ENCODE measurements at regions not wholly inside any gene's neighbourhood (a gene's known extent, or its start where the extent isn't known, plus 50 kb on each side); places are given as distances from the start of the nearest gene placed in this dataset.
"Not testable (repeated sequence)": the region's sequence is repeated elsewhere in the genome, so short reads cannot be mapped to it uniquely, and the experiment has no call there.

DNA sequence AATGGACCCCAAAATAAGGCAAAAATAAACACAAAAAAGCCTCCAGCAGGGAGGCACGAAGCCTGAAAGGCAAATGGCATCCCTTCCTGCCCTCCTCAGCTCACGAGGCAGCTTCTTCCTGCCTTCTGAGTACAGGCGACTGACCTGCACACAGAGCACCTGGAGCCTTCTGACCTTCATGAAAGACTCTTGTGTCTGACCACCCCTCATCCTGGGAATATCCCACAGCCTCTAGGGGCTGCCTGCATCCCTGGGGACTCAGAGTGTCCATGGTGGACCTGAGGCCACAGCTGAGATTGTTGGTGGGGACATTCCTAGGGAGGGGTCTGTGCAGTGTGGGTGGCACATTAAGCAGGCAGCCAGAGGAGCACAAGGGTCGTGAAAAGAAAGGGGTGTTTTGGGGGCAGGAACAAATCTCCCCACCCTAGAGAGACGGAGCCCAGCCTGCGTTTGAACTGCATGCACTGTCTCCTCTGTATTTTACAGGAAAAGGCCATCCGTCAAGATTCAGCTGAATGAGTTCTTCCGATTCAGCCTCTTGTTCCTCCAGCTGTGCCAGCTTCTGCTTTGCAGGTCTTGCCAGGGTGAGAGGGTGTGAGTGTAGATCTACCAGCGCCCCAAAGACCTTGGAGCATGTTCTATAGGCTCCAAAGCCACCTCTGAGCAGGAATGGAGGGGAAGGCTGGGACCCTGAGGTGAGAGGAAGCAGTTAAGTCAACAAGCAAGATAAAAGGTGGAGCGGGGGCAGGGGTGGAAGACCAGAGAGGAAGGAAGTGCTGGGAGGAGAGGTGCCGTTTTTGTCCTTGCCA lies 80.4 kb upstream of the MEF2A start:
- no peak for DNase-seq (ENCODE audit: low read depth)

DNA sequence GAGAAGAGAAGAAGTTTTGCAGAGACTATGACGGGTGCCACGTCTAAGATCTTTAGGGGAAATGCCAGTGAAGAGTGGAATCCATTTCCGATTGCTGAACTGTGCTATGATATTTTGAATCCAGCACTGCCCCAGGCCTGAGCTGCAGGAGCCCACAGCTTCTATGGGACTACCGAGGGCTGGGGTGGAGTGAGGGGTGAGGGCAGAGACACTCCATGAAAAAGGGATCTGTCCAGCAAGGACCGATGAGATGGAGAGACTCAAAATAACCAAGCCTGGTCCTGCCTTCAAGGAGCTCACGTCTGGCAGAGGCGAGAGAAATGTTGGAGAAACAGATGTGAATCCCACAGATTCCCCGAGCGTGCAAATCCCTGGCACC lies 79.8 kb upstream of the MEF2A start:
- no peak for DNase-seq (ENCODE audit: low read depth)

DNA sequence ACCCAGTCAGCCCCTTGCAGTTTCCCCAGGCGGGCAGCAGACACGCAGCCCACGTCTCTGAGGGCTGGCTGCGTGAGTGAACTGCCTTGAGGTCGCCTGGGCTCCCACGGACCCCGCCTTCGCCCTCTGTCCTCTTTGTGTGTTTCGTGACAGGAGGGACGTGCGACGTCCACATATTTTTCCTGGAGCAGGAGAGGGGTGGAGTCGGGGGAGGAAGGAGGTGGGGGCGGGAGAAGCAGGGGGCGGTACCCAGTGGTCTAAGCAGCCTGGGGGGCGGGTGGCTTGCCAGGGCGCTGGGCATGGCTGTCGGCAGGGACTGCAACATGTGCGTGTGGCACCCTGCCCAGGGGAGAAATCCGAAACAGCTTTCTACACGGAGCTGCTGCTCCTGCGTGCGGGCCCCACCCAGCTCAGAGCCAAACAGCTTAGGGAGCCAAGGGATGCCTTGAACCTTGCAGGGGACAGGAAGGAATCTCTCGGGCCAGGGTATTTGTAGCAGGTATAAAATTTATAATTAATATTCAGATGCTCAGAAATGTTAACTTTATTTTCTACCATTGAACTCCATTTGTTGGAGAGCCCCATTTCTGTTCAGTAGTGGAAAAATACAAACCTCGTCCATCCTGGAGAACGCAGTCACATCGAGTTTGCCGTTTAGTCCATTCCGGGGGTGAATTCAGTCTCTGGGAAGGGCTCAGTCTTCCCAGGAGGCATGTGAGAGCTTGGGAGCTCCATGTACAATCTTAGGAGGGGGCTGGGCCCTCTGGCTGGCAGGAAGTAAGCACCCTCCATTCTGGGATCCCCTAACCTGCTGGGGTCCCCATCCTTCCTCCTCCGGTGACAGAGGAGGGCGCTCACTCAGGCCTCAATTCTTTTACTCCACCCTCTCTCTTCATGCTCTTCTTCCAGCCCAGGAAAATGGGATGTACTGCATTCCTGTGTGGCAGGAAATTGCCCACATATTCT lies 79.1 kb upstream of the MEF2A start:
- no peak for DNase-seq (ENCODE audit: low read depth)

DNA sequence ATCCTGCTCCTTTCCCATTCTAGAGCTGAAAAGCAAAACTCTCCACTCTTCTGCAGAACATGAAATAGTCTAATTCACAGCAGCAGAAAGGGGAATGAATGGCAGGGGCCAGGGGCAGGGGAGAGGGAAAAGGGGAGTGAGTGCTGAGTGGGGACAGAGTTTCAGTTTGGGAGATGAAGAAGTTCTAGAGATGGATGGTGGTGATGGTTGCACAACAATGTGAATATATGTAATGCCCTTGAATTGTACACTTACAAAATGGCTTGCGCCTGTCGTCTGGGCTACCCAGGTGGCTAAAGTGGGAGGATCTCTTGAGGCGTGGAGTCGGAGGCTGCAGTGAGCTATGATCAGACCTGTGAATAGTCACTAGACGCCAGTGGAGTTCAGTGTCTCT lies 78.5 kb upstream of the MEF2A start:
- no peak for DNase-seq (ENCODE audit: low read depth)

DNA sequence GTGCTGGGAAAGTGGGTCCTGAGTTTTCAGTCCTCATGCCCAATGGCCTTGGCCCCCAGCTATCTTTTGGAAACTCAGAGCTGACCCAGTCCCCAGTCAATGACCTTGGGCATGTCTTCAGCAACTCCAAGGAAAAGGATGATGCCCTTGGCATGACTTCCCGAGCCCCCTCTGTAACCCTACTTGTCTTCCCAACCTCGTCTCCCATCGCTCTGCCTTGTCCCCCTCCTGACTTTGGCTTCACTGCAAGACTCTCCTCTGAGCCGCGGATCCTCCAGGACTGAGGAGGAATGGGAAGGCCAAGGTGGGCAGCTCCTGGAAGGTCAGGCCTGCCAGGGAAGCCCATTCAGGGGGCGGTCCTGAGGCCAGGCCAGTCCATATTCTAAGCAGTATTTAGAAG lies 73.5 kb upstream of the MEF2A start:
- DNase-seq (ENCODE audit: low read depth), result no peak

DNA sequence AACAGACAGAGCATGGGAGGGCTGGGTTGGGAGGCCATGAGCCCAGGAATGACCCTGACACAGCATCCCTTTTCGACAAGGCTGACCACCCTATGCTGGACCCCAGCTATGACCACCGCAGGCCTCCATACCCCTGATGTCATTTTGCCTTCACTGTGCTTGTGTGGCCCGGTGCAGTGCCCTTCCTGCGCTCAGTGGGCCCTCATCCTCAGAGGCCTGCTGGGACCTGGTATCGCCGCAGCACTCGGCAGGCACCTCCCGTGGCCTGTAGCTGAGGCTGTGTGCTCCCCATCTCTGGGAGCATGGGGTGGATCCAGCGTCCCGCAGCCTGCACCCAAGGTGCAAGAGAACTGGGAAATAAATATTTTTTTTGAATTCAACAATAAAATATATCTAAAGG lies 73.1 kb upstream of the MEF2A start:
- no peak for DNase-seq (ENCODE audit: low read depth)

DNA sequence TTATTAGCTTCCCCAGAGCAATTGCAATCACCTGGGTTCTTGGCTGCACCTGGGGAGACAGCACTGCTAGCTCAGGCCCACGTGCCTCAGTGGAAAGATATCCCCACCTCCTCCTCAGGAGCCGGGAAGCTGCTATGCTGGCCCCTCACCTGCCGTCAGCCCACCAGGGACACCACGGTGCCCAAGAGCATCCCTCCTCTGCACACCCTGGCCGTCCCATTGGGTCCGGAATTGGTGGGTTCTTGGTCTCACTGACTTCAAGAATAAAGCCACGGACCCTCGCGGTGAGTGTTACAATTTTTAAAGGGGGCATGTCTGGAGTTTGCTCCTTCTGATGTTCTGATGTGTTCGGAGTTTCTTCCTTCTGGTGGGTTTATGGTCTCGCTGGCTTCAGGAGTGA lies 72.3 kb upstream of the MEF2A start:
- no peak for DNase-seq (ENCODE audit: low read depth)

DNA sequence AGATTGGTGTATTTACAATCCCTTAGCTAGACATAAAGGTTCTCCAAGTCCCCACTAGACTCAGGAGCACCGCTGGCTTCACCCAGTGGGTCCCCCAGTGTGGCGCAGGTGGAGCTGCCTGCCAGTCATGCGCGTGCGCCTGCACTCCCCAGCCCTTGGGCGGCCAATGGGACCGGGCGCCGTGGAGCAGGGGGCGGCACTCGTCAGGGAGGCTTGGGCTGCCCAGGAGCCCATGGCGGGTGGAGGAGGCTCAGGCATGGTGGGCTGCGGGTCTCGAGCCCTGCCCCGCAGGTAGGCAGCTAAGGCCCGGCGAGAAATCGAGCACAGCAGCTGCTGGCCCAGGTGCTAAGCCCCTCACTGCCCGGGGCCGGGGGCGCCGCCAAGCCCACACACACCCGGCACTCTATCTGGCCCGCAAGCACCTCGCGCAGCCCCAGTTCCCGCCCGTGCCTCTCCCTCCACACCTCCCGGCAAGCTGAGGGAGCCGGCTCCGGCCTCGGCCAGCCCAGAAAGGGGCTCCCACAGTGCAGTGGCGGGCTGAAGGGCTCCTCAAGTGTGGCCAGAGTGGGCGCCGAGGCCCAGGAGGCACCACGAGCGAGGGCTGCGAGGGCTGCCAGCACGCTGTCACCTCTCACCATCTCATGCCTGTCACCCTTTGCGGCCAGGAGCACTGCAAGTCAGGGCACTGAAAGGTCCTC lies 71.1 kb upstream of the MEF2A start:
- not testable (repeated sequence) for DNase-seq (ENCODE audit: low read depth)

DNA sequence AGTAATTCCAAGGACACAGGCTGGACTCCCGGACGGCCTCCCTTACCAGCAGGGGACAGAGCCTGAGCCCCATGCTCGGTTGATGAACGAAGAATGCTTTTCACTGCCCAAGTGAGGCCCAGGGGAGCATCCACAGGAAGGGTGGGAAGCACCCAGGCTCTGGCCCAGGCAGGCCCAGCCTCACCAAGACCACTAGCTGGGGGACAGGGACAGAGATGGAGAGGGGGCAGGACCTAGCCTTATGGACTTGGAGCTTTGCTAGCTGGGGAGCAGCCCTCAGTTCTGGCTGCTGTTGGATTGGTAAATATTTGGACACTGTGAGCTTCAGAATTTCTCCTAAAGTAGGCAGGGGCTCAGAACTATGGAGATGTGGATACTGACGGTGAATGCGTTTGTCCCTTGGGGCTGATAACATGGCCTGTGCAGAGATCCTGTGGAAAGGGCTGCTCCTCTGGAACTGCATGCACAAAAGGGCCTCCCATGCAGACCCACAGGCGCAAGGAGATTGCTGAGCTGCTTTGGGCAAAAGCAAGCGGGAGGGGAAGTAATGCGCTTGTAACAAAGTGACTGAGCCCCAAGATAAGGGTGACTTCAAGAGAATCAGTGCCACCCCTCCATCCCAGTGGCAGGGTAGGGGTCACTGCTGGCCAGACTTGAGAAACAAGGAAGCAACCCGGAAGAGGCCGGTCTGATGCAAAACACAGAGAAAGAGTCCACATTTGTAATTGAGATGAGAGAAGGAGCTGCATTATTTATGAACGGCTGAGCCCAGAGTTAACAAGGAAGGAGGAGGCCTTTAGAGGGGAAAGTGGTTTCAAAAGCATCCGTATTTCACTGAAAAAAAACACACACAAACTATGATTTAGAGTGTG lies 70.1 kb upstream of the MEF2A start:
- no peak for DNase-seq (ENCODE audit: low read depth)

DNA sequence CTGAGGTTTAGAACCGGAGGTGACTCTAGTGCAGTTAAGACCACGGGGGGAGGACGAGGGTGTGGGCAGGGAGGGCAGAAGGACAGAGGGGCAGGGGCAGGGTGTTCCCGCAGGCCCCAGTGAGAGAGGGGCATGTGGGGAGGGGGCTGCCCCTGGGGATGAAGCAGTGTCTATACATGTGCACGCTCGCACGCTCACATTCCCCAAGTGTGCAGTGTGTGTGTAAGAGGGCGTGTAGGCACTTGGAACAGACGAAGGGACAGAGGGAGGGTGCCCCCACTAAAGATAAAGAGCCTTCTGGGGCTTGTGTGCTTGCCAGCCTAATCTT lies 69.5 kb upstream of the MEF2A start:
- no peak for DNase-seq (ENCODE audit: low read depth)

DNA sequence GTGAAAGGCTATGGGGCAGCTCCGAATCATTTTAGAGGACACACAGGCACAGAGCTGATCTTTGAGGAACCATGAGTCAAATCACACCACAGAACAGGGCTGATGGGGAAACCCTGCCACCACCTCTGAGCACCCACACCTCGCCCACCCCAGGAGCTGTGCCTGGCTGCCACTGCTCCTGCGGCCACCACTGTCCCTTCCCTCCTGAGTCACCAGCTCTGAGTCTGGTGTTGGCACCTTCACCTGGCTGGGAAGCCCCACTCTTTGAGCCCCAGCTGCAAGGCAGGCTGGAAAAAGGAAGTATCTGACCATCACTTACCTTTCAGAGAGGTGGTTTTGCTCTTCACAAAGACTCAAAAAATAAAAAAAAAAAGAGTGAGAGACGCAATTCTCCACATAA lies 63.6 kb upstream of the MEF2A start:
- no peak for DNase-seq (ENCODE audit: low read depth)

DNA sequence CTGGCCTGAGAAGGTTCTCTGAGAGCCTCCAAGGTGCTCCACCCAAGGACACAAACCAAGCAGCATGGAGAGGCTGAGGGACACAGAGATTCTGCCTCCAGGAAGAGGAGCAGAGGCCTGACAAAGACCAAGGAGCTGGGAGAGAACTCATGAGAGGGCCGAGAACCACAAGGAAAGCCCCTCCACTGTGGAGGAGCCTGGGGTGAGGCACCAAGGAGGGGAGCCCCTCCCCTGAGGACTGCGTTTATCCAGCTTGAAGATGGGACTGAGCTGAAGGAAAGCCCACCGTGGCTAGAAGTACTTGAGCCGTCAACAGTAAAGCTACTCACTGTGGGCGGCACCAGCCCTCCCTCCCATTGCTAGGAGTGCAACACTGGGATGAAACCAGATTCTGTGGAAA lies 63.1 kb upstream of the MEF2A start:
- no peak for DNase-seq (ENCODE audit: low read depth)

DNA sequence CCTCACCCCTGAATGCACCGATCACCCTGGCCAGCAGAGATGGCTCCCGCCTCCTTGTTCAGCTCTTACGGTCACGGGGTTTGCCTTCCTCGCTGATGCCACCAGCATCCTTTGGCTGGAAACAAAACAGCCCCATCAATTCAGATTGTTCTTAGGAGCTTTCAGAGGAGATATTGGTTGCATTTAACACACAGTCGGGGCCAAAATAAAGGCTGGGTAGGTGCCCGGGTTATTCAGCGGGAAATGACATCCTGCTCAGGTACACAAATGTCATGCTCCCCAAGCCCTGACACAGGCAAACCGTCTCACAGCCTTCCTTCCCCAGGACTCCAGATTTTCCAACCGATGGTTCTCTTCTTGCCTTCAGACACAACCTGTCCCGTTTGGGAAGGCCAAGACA lies 62.4 kb upstream of the MEF2A start:
- no peak for DNase-seq (ENCODE audit: low read depth)

DNA sequence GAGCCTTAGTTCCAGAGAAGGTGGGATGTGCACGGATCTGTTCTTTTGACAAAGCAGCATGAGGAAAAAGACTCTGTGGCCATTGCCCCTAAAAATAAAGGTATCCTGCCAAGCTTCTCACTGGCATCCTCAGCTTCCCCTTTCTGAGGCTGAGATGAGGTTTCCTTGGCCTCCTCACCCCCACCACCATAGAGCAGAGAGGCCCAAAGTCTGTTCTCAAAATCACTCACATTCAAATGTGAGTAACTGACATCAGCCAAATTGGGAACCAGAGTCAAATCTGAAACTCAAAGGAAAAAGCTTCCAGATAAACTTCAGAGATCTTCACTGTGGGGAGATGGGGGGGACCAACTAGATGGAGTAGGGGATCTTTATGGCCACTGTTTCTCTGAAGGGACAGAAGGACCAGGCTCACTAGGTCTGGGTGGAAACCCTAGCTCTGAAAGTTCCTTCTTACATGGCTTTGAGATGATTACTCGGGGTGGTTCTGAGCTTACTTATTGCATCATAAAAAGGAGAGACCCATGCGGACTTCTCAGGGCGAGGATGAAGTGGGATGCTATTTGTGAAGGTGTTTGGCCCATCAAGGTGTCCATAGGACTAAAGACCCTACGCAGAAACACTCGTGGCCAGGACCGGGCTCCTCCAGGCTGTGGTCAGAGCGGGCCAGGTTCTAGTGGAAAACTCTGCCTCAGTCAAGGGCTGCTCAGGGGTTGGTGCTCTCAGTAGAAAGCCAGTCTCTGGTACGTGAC lies 61.5 kb upstream of the MEF2A start:
- no peak for DNase-seq (ENCODE audit: low read depth)

DNA sequence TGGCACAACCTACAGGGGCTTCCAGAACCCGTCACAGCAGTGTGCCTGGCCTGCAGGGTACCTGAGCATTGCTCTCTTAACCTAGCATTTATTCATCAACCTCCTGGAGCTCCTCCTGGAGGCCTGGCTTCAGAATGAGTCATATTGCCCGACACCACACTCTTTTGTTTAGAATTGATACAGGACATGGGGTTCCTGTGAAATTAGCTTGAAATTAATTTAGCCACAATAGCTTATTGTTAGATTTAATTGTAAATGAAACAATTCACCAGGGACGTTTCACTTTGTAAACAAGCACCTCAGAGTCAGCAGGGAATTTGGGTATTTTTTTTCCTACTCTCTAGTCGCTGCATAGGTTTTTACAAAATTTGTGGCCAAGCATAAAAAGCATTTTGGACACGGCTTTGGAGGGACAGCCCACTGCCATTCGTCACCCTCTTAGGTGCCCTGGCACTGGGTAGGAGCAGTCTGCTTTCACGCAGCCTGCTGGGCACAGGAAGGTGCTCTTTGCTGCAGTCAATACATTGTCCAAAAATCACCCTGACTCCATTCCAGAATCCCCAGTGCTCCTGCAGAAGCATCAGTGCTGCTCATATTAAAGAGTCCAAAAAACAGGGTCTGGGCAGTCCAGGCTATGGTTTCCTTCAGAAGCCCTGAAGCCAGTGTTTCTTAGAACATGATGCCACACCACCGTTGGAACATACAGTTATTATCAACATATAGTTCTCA lies 60.8 kb upstream of the MEF2A start:
- DNase-seq (ENCODE audit: low read depth), result no peak

DNA sequence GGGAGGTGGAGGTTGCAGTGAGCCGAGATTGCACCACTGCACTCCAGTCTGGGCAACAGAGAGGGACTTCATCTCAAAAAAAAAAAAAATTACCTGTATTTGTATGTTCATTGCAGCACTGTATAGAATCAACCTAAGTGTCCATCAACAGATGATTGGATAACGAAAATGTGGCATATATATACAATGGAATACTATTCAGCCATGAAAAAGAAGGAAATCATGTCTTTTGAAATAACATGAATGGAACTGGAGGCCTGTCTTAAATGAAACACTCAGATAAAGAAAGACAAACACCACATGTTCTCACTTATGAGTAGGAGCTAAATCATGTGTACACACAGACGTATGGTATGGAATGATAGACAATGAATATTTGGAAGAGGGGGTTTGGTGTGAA lies 59.4 kb upstream of the MEF2A start:
- DNase-seq (ENCODE audit: low read depth), result no peak

DNA sequence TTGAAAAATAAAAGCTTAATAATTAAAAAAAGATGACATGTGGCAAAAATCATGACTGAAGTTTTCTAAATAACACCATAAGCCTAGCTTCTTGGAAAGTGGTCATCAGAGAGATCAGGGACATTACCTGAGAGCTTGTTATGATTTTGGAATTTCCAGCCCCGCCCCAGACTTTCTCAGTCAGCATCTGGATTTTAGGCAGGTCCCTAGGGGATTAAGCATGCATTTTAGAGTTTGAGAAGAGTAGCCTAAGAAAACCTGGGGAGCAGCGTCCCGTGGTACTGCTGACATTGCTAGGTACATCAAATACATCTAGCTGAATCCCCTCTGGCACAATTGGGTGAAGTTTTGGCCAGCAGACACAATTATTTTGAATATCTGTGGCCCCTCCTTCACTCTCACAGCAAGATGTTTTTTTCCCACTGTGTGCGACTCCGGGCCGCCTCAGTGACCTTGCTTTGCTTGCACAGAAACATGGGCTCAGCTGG lies 58.7 kb upstream of the MEF2A start:
- DNase-seq (ENCODE audit: low read depth), result no peak

DNA sequence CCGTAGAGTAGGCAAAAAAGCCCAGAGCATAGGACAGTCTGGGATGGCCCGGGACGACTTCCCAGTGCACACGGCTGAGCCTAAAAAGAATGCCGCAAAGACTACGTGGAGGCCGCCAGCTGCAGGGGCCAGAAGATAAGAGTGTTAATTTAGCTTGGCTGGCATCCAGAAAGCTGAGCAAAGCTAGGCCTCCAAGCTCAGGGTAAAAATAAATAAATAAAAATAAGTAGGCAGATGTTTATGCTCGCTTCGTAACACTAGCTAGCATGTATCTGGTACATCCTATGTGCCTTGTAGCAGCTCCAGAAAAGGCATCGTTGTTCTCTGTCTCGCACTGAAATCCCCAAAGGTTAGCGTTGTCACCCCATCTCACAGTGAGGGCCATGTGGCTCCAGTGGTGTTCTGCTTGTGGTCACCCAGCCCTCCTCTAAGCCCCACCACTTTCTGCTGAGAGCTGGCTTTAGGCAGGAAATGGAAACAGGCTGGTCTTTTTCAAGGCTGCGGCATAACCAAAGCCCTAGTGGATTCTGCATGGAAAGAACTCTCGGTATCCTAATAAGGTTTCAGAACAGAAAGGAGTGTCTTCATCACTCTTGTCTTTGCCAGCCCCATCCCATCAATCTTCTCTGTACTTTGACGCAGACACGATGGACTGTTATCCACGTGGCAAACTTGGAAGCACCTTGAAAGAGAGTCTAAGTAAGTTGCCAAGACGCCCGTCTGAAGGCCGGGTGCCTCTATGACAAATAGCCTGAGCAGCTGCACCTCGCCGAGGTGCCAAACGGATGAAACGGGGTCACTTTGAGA lies 58.1 kb upstream of the MEF2A start:
- DNase-seq (ENCODE audit: low read depth), result no peak

DNA sequence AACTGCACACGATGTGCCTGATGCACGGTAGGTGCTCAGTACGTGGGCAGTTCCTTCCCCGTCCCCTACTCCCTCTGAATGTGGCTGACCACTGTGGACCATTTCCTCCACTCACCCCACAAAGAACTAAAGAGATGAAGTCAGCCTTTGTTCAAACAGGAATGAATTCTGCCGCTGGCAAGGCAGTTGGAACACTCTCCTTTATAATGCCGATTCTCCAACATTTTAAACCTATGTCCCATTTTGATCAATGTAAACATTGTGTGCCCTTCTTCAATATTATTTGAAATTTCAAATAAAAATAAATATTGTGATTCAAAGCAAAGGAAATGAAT lies 57.5 kb upstream of the MEF2A start:
- no peak for DNase-seq (ENCODE audit: low read depth)

DNA sequence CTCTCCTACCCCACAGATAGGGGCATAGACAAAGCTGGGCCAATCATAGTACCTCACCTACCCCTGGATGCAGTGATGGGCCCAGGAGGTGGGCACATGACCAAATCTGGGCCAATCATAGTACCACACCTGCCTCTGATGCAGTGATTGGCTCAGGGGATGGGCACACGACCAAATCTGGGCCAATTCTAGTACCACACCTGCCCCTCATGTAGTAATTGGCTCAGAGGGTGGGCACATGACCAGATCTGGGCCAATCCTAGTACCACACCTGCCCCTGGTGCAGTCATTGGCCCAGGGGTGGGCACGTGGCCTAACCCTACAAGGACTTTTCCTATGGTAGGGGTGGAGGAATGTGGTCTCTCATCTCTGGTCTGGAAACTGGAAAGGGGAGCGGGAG lies 56.9 kb upstream of the MEF2A start:
- DNase-seq (ENCODE audit: low read depth), result no peak

All from HS-5 (cell line).